Mesenchymal stem cell (in vitro differentiated cells and primary cell): ENCODE measurements at regions not wholly inside any gene's neighbourhood (a gene's known extent, or its start where the extent isn't known, plus 50 kb on each side); places are given as distances from the start of the nearest gene placed in this dataset.
A peak's percentile ranks its signal among the peaks of the same experiment; 100 is the strongest.

ENCODE experiments used
- DNase-seq: peaks from one replicate; pipeline ENCODE4 v3.0.0-alpha.2; 2013
- H2AFZ ChIP-seq: one replicate; pipeline ENCODE4 v1.6.1; 2013; ENCODE audit warnings: low read depth, mild to moderate bottlenecking, control low read depth, inconsistent platforms, low read length, moderate library complexity
- H2AK5ac ChIP-seq: 2 replicates; pipeline ENCODE4 v1.6.1; 2013; ENCODE audit warnings: low read length, moderate library complexity, mild to moderate bottlenecking, inconsistent platforms; ENCODE audit not compliant: severe bottlenecking
- H2BK120ac ChIP-seq: one replicate; pipeline ENCODE4 v1.6.1; 2013; ENCODE audit warnings: low read depth, mild to moderate bottlenecking, inconsistent platforms, low read length, moderate library complexity
- H2BK12ac ChIP-seq, 2 experiments: one replicate each; pipeline ENCODE4 v1.6.1; 2013; ENCODE audit warnings: inconsistent platforms in 2 of 2, low read length in 2 of 2, mild to moderate bottlenecking in 2 of 2, moderate library complexity in 2 of 2, control low read depth in 1 of 2
- H2BK15ac ChIP-seq: one replicate; pipeline ENCODE4 v1.6.1; 2013; ENCODE audit warnings: mild to moderate bottlenecking, low read depth, inconsistent platforms; ENCODE audit not compliant: poor library complexity, severe bottlenecking
- H2BK5ac ChIP-seq: 2 replicates; pipeline ENCODE4 v1.6.1; 2013; ENCODE audit warnings: low read depth, mild to moderate bottlenecking, low read length, control low read depth, inconsistent platforms; ENCODE audit not compliant: poor library complexity, severe bottlenecking
- H3K14ac ChIP-seq, 2 experiments: one replicate each; pipeline ENCODE4 v1.6.1; 2013; ENCODE audit warnings: inconsistent platforms in 2 of 2, low read length in 2 of 2, control low read depth in 1 of 2, mild to moderate bottlenecking in 1 of 2, moderate library complexity in 1 of 2
- H3K18ac ChIP-seq, 2 experiments: one replicate each; pipeline ENCODE4 v1.6.1; 2013; ENCODE audit warnings: inconsistent platforms in 2 of 2, low read length in 2 of 2, control low read depth in 1 of 2, low read depth in 1 of 2, mild to moderate bottlenecking in 1 of 2
- H3K23ac ChIP-seq, 2 experiments: one replicate each; pipeline ENCODE4 v1.6.1; 2013; ENCODE audit warnings: inconsistent platforms in 2 of 2, low read length in 2 of 2, mild to moderate bottlenecking in 2 of 2, moderate library complexity in 2 of 2, control low read depth in 1 of 2
- H3K27ac ChIP-seq: 2 replicates; pipeline ENCODE4 v1.5.1; 2013; ENCODE audit warnings: mild to moderate bottlenecking, moderate library complexity, low read length, control low read depth, inconsistent platforms; ENCODE audit not compliant: poor library complexity, severe bottlenecking
- H3K27me3 ChIP-seq, 2 experiments: 2 replicates each; pipeline versions ENCODE4 v1.6.1 to v1.7.0; 2013; ENCODE audit warnings: low read length in 2 of 2, mild to moderate bottlenecking in 2 of 2, moderate library complexity in 2 of 2, control low read depth in 1 of 2, inconsistent platforms in 1 of 2; ENCODE audit not compliant: control insufficient read depth in 1 of 2, insufficient read depth in 1 of 2
- H3K36me3 ChIP-seq, 2 experiments: 2 replicates each; pipeline versions ENCODE4 v1.6.1 to v1.7.0; 2013; ENCODE audit warnings: low read length in 2 of 2, control low read depth in 1 of 2, inconsistent platforms in 1 of 2, low read depth in 1 of 2, mild to moderate bottlenecking in 1 of 2; ENCODE audit not compliant: insufficient read depth in 2 of 2, control insufficient read depth in 1 of 2
- H3K4ac ChIP-seq, 2 experiments: one replicate each; pipeline ENCODE4 v1.6.1; 2013; ENCODE audit warnings: inconsistent platforms in 2 of 2, low read length in 2 of 2, mild to moderate bottlenecking in 2 of 2, moderate library complexity in 2 of 2, control low read depth in 1 of 2, low read depth in 1 of 2
- H3K4me1 ChIP-seq: 2 replicates; pipeline ENCODE4 v1.6.1; 2013; ENCODE audit warnings: low read depth, low read length, control low read depth; ENCODE audit not compliant: control insufficient read depth, insufficient read depth
- H3K4me2 ChIP-seq: 2 replicates; pipeline ENCODE4 v1.6.1; 2013; ENCODE audit warnings: low read length, mild to moderate bottlenecking, inconsistent platforms; ENCODE audit not compliant: poor library complexity, severe bottlenecking
- H3K4me3 ChIP-seq, 2 experiments: 2 replicates each; pipeline versions ENCODE4 v1.5.1 to v1.7.0; 2013; ENCODE audit warnings: low read length in 2 of 2, mild to moderate bottlenecking in 2 of 2, control low read depth in 1 of 2, low read depth in 1 of 2; ENCODE audit not compliant: insufficient read depth in 1 of 2
- H3K79me1 ChIP-seq: replicated peaks from 2 replicates; pipeline ENCODE4 v1.6.1; 2013; ENCODE audit warnings: mild to moderate bottlenecking, control low read depth, low read length, inconsistent platforms; ENCODE audit not compliant: poor library complexity, severe bottlenecking
- H3K9ac ChIP-seq: 2 replicates; pipeline ENCODE4 v1.7.0; 2013; ENCODE audit warnings: mild to moderate bottlenecking, low read length, moderate library complexity
- H3K9me3 ChIP-seq: 2 replicates; pipeline ENCODE4 v1.7.0; 2013; ENCODE audit warnings: mild to moderate bottlenecking, low read length; ENCODE audit not compliant: control insufficient read depth
- H4K8ac ChIP-seq: one replicate; pipeline ENCODE4 v1.6.1; 2013; ENCODE audit warnings: inconsistent platforms, mild to moderate bottlenecking, low read length, moderate library complexity
- H4K91ac ChIP-seq: one replicate; pipeline ENCODE4 v1.6.1; 2013; ENCODE audit warnings: mild to moderate bottlenecking, low read length, inconsistent platforms
- WGBS: methylation state at CpG from one replicate; pipeline ENCODE4 v1.1.7; 2013; ENCODE audit warnings: mixed read lengths; 5-methylcytosine and 5-hydroxymethylcytosine counted together

- Histone ChIP-seq H3K23ac (no peak overlapping the region), H3K4me1 (no peaks in the 10 kb centered on the region), H3K27ac (no peak overlapping the region), H3K9me3 (peaks cover 23% of the 10 kb centered on the region), H3K4me3 (no peak overlapping the region), H2BK120ac (no peak overlapping the region), H2AK5ac (no peak overlapping the region), H2BK15ac (no peak overlapping the region), H2BK12ac (no peak overlapping the region), H3K18ac (no peak overlapping the region), H3K4me2 (no peak overlapping the region), H3K9ac (no peak overlapping the region), H3K27me3 (no peaks in the 10 kb centered on the region), H4K8ac (no peak overlapping the region), H4K91ac (no peak overlapping the region), H2BK5ac (no peak overlapping the region), H3K4ac (no peak overlapping the region), H3K79me1 (no peaks in the 10 kb centered on the region), H3K14ac (no peak overlapping the region), H3K36me3 (no peaks in the 10 kb centered on the region), H2AFZ (no peak overlapping the region)
- WGBS = 93% methylated on average over 1 of the region's 1 CpG
- DNase-seq = no peak
These were observed 244.9 kb upstream of the EMCN start for GRCh38 chr4:100762738-100763137.

GRCh38 chr4:100754751-100755150, 236.9 kb upstream of the EMCN start:
- Histone ChIP-seq H3K4ac (no peak overlapping the region), H3K23ac (no peak overlapping the region), H2BK15ac (no peak overlapping the region), H4K91ac (no peak overlapping the region), H3K79me1 (no peaks in the 10 kb centered on the region), H3K9ac (no peak overlapping the region), H4K8ac (no peak overlapping the region), H3K4me2 (no peak overlapping the region), H3K14ac (no peak overlapping the region), H3K4me1 (no peaks in the 10 kb centered on the region), H2BK5ac (no peak overlapping the region), H3K18ac (no peak overlapping the region), H2BK12ac (no peak overlapping the region), H2AK5ac (no peak overlapping the region), H3K4me3 (no peak overlapping the region), H3K36me3 (no peaks in the 10 kb centered on the region), H2AFZ (no peak overlapping the region), H2BK120ac (no peak overlapping the region), H3K9me3 (peaks cover 21% of the 10 kb centered on the region), H3K27me3 (no peaks in the 10 kb centered on the region), H3K27ac (no peak overlapping the region)
- no CpG with 5 or more reads among the region's 1 CpG for WGBS
- no peak for DNase-seq

- no peak overlapping the region for H2AFZ ChIP-seq
- H3K9me3 ChIP-seq = no peaks in the 10 kb centered on the region
- no peak overlapping the region for H3K27ac ChIP-seq
- H3K4ac ChIP-seq = no peak overlapping the region
- H2BK5ac ChIP-seq = no peak overlapping the region
- H2BK12ac ChIP-seq = no peak overlapping the region
- no peak overlapping the region for H3K18ac ChIP-seq
- H2AK5ac ChIP-seq = no peak overlapping the region
- peak overlapping the region in 1 of 2 experiments; percentile 23 for H3K14ac ChIP-seq
- no peak for DNase-seq
- no peaks in the 10 kb centered on the region for H3K36me3 ChIP-seq
- no peak overlapping the region for H2BK120ac ChIP-seq
- H3K23ac ChIP-seq = no peak overlapping the region
- H3K4me2 ChIP-seq = no peak overlapping the region
- H3K79me1 ChIP-seq = no peaks in the 10 kb centered on the region
- no peak overlapping the region for H4K91ac ChIP-seq
- no peak overlapping the region for H2BK15ac ChIP-seq
- no peak overlapping the region for H3K4me3 ChIP-seq
- H3K4me1 ChIP-seq = no peaks in the 10 kb centered on the region
- no peak overlapping the region for H3K9ac ChIP-seq
- H4K8ac ChIP-seq = no peak overlapping the region
- no peaks in the 10 kb centered on the region for H3K27me3 ChIP-seq
These were observed 228.4 kb upstream of the EMCN start for GRCh38 chr4:100746141-100746739.

GRCh38 chr4:100742045-100742444, 224.2 kb upstream of the EMCN start:
- DNase-seq = peak; percentile 40

More at GRCh38 chr4:100742045-100742444, 224.2 kb upstream of the EMCN start:
- no peaks in the 10 kb centered on the region for H3K79me1 ChIP-seq
- no peaks in the 10 kb centered on the region for H3K4me1 ChIP-seq
- no peaks in the 10 kb centered on the region for H3K9me3 ChIP-seq
- no peak overlapping the region for H4K8ac ChIP-seq
- no peak overlapping the region for H2BK120ac ChIP-seq
- no peak overlapping the region for H3K4ac ChIP-seq
- no peak overlapping the region for H3K14ac ChIP-seq
- no peak overlapping the region for H3K4me2 ChIP-seq
- H2BK5ac ChIP-seq = no peak overlapping the region
- H3K4me3 ChIP-seq = no peak overlapping the region
- no peaks in the 10 kb centered on the region for H3K36me3 ChIP-seq
- H3K23ac ChIP-seq = no peak overlapping the region
- WGBS = 70% methylated on average over 2 of the region's 4 CpGs
- no peak overlapping the region for H3K18ac ChIP-seq
- no peak overlapping the region for H2BK15ac ChIP-seq
- H4K91ac ChIP-seq = no peak overlapping the region
- H3K9ac ChIP-seq = peak overlapping the region; percentile 6
- no peak overlapping the region for H2AFZ ChIP-seq
- no peak overlapping the region for H2AK5ac ChIP-seq
- no peak overlapping the region for H2BK12ac ChIP-seq
- no peak overlapping the region for H3K27ac ChIP-seq
- H3K27me3 ChIP-seq = no peaks in the 10 kb centered on the region
